ENCODE measurements at regions not wholly inside any gene's neighbourhood (a gene's known extent, or its start where the extent isn't known, plus 50 kb on each side); places are given as distances from the start of the nearest gene placed in this dataset.
"Not testable (repeated sequence)": the region's sequence is repeated elsewhere in the genome, so short reads cannot be mapped to it uniquely, and the experiment has no call there.

DNA sequence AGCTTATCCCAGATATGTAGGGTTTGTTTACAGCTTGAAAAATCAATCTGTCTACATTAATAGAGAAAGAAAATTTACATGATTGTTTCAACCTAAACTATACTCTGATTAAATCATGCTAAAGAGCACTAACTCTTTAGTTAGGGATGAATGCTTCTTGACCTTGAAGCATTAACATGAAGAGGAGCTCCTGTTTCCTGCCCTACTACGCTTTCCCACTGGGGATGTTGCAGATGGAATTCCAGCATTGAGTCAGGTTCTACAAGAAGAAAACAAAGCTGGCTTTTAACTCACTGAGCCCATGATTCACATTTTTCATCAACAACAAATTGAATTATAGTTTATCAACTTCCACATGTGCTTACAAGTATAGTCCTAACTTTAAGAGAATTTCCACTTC is 471.3 kb downstream of the TMEM232 start:
- DNase-seq, result no peak

- no peak for DNase-seq
Measured at GRCh38 chr5:110256298-110256697, 470.2 kb downstream of the TMEM232 start.

GRCh38 chr5:110257971-110258370 is 468.5 kb downstream of the TMEM232 start:
- no peak for DNase-seq

- peak; percentile 69 for DNase-seq
Measured at GRCh38 chr5:110258460-110259216, 467.8 kb downstream of the TMEM232 start.

DNA sequence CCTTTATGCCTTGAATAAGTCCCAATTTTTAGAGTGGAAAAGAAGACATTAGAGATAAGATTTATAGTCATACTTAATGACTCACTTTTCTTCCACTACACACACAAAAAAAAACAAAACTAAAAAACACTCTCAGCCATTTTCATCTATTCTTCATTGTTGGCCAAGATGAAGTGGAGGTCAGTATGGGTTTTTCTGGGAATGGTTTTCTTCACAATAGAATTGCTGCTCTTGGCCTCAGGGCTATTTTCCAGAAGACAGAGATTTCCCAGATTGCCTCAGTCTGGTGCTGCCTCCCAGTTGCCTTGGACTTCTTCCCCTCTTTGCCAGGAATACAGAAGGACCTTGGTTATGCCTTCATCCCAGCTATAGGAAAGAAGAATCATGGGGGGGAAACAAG is 463.7 kb downstream of the TMEM232 start:
- DNase-seq, result peak; percentile 9

- DNase-seq, result no peak
Measured at GRCh38 chr5:110264661-110265060, 461.8 kb downstream of the TMEM232 start.

DNA sequence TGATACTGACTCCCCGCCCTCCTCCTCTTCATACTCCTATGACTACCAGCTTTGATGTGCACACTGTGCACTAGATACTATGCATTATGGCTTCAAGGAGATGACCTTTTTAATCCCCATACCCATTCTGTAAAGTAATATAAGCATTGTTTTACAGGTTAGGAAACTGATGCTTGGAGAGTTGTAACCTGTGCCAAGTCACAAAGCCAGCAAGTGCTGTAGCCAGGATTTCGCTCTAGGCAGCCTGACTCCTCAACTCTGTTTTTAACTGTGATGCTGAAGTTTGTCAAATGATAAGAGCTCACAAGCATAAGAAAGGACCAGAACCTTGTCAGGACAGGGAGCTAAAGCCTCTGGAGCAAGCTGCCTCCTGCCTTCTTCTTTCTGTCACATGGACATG is 461.3 kb downstream of the TMEM232 start:
- no peak for DNase-seq

- DNase-seq, result no peak
Measured at GRCh38 chr5:110267714-110268113, 458.8 kb downstream of the TMEM232 start.

GRCh38 chr5:110268283-110268682 is 458.2 kb downstream of the TMEM232 start:
- DNase-seq, result no peak

DNA sequence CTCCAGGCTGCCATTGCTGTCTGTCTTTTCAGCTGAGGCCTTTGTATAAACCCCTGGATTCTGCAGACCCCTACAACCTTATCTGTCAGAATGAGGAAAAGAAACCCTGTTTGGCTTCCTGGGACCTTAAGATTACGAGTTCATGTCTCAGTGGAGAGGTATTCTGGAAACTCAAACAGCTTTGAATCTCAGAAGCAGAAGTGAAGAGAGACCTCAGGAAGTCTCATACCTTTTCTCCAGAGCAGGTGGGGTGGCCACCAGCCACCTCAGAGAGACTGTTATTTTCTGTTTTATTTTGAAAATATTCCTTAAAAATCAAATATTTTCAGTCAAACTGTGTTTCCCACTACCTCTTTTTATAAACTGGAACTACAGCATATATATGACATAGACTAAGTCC is 457.5 kb downstream of the TMEM232 start:
- DNase-seq, result no peak

DNA sequence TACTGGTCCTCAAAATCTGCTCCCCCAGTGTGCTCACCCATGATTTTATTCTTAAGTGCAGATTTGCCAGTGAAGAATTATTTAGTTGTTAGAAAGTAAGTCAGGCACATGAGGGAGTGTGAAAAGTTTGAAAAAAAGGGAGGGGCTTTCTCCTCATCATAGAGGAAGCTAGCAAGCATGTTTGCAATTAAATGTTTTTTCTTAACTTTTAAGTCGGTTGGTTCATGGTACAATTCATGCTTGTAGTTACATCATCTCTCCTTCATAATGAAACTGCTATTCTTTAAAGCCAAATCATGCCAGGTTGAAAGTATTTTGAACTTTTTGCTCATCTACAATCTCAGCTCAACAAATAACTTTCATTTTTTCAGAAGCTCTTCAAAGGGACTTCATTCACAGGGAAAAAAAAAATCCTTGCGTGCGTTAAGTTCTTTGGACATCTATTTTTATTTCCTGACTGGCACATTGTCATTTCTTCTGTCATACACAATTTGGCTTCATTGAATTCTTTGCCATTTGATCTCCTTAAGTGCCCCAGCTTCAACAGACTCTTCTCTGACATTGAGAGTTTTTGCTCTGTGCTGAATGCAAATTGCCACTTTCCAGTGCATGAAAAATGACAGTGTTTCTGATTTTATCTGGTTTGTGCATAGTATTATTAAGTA is 456.9 kb downstream of the TMEM232 start:
- peak; percentile 76 for DNase-seq

GRCh38 chr5:110275878-110276277 is 450.6 kb downstream of the TMEM232 start:
- no peak for DNase-seq

DNA sequence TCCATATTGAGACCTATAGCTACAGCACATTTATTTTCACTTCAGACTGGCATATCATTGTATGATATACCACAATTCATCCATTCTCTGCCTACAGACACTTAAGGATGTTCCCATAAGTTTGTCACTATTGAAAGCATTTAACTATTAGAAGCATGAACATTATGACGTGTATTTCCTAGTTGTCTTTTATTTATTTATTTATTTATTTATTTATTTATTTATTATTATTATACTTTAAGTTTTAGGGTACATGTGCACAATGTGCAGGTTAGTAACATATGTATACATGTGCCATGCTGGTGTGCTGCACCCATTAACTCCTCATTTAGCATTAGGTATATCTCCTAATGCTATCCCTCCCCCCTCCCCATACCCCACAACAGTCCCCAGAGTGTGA is 448.0 kb downstream of the TMEM232 start:
- DNase-seq, result not testable (repeated sequence)

DNA sequence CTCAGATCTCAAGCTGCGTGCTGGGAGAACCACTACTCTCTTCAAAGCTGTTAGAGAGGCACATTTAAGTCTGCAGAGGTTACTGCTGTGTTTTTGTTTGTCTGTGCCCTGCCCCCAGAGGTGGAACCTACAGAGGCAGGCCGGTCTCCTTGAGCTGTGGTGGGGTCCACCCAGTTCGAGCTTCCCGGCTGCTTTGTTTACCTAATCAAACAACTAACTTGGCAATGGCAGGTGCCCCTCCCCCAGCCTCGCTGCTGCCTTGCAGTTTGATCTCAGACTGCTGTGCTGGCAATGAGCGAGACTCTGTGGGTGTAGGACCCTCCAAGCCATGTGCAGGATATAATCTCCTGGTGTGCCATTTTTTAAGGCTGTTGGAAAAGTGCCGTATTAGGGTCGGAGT is 442.4 kb downstream of the TMEM232 start:
- DNase-seq, result not testable (repeated sequence)

DNA sequence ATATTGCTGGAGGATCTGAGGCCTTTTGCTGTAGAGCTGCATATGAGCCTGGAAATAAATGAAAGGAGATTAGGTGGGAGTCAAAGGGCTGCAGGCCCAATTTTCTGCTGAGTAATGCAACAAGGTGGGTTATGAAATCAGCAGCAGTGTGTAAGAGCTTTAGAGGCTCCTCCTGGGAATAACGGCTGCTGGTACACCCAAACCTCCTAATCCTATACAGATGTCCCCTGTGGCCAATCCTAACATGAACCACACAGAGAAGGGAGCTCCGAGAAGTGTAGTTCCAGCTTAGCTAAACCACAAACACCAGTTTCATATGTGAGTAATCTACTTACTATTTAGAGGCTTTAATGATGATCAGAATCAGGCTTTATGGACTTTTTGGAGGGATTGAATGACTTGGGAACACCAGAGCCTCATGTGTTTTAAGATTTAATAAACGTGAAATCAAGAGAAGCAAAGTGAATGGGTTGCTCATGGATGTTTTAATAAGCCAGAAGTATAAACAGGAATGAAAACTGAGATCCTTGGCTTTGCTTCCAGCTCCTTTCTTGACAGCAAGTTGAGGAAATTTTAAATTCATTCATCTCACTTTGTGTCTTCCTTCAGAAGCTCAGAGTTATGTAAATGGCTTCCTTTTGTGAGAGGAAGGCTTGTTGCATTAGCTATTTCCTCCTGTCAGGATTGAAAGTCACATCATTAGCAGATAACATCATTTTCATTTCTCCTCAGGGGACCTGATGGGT is 437.5 kb downstream of the TMEM232 start:
- peak; percentile 99 for DNase-seq

DNA sequence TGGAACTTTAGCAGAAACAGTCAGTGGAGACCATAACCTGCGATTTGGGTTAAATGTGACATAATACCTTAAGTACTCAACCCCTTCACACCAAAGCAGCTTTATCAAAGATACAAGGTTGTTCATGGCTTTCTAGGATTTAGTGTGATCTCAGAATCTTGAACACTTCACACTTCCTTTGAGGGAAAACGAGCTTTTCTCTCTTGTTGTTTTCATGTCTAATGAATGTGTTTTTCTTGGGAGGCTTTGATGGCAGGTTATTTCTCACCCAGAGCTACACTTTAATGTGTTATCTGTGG is 437.0 kb downstream of the TMEM232 start:
- DNase-seq, result no peak

GRCh38 chr5:110290542-110290941 is 435.9 kb downstream of the TMEM232 start:
- no peak for DNase-seq

DNA sequence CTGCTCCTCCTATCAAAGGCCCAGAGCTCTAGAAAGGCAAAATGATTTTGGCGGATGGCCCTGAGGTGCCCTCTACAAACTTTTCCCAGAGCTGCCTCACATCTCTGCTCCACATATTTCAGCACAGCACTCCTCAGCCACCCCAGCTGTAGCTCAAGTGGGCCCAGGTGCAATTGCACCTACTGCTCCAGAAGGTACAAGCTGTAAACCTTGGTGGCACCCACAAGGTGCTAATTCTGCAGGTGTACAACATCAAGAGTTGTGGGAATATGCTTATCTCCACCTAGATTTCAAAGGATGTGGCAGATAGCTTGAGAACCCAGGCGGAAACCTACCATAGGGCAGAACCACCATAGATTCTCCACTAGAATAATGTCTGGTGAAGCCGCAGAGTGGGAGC is 432.2 kb downstream of the TMEM232 start:
- DNase-seq, result no peak

DNA sequence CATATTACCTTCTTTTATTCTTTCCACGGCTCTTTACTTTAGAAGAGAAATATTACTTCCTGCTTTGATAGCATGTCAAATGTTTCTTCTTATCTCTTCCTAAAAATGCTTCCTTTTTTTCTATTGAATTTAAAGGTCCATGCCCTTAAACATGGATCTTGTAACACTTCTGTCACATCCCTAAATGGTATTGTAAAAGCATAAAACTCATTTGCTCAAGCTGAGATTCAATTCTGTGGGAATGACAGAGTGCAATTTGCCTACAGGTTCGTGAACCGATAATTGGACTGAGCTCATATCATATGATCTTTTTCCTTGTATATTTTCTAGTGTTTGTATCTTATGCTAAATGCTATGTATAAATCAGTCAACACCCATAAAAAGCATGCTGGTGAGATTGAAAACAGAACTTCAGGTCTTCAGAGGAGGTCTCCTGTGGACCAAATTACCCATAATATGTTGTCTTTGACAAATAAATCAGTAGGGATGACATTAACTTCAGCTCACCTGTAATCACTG is 429.3 kb downstream of the TMEM232 start:
- no peak for DNase-seq

- DNase-seq, result no peak
Measured at GRCh38 chr5:110304176-110304575, 422.3 kb downstream of the TMEM232 start.

DNA sequence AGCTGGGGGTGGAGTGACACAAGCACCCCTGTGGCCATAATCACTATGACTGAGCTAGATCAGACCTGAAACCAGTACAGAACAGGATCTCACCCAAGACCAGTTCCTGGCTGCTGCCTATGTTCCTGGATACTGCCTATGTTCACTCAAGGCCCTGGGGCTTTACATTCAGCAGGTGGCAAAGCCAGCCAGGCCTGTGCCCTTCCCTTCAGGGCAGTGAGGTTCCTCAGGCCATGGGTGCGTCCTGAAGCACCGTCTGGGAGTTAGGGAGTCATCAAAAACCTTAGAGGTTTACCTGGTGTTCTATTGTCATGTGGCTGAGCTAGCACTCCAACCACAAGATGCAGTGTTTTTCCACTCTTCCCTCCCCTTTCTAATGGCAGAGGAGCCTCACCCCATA is 419.8 kb downstream of the TMEM232 start:
- DNase-seq, result no peak

DNA sequence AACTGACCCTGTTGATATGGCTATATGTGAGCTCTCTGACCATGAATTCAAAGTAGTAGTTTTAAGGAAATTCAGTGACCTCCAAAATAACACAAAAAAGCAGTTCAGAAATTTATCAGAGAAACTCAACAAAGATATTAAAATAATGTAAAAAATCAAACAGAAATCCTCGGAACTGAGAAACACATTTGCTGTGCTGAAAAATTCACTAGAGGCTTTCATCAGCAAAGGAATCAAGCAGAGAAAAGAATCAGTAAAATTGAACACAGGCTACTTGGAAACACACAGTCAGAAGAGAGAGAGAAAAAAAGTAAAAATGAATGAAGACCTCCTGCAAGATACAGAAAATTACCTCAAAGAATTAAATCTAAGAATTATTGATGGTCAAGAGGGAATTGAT is 417.2 kb downstream of the TMEM232 start:
- no peak for DNase-seq

DNA sequence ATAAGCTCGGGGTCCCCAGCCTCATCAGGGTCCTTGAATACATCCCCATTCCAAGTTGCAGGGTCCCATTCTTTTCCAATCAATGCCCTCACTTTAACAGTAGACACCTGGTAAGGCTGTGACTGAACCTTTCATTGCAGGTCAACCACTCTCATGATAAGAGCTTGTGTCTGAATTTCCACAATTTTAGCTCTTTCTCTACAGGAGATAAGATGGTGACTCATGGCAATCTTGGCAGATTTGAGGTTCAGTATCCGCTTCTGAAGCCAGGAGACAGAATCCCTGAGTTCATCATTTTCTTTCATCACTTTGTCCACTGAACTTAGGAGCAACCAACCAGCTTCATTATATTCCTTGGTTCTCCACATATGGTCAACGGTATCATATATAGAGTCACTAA is 409.9 kb downstream of the TMEM232 start:
- DNase-seq, result not testable (repeated sequence)

DNA sequence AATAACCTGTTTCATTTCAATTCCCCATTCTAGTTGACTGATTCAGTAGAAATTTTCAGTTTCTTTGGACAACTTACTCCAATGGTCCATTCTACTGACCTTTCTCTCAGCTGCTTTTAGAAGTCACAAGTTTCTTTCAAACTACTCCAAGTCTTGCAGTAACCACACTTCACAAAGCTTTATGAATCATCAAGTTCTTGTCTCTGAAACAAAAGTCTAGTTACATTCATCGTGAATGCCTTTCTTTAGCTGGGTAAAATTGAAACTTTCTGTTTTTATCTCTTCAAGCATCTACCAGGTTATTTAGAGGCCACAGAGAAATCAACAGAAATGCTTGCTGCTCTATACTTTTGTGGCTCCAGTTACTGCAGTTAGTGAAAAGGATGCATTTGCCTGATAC is 405.4 kb downstream of the TMEM232 start:
- peak; percentile 37 for DNase-seq

Data from fibroblast of skin of scalp (primary cell).